ENCODE measurements at regions not wholly inside any gene's neighbourhood (a gene's known extent, or its start where the extent isn't known, plus 50 kb on each side); places are given as distances from the start of the nearest gene placed in this dataset.

DNA sequence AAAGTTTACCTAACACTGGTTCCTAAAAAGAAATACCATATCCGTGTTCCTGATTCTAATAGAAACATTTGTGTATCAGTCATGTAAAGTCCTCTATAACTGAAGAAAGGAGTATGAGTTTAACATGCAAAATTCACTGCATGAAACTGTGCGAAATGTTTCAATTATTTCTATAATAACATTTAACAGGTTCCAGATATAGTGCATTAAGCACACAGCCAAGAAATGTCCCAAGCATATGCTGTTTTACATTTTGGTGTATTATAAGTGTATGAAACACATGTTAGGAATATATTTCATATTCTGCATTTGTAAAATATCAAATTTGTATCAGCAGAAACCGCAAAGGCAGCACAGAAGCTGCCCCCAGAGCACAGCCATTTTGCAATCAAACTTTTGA is 764.9 kb downstream of the KCNJ2 start:
- TF ChIP-seq, protein P1, sequence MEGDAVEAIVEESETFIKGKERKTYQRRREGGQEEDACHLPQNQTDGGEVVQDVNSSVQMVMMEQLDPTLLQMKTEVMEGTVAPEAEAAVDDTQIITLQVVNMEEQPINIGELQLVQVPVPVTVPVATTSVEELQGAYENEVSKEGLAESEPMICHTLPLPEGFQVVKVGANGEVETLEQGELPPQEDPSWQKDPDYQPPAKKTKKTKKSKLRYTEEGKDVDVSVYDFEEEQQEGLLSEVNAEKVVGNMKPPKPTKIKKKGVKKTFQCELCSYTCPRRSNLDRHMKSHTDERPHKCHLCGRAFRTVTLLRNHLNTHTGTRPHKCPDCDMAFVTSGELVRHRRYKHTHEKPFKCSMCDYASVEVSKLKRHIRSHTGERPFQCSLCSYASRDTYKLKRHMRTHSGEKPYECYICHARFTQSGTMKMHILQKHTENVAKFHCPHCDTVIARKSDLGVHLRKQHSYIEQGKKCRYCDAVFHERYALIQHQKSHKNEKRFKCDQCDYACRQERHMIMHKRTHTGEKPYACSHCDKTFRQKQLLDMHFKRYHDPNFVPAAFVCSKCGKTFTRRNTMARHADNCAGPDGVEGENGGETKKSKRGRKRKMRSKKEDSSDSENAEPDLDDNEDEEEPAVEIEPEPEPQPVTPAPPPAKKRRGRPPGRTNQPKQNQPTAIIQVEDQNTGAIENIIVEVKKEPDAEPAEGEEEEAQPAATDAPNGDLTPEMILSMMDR (IDR thresholded peaks at IDR 0.05; ENCODE audit: control insufficient read depth, extremely low read depth, insufficient read depth): no peak
- H3K4me3 ChIP-seq (ENCODE audit: low read depth, low read length): no peak overlapping the region

DNA sequence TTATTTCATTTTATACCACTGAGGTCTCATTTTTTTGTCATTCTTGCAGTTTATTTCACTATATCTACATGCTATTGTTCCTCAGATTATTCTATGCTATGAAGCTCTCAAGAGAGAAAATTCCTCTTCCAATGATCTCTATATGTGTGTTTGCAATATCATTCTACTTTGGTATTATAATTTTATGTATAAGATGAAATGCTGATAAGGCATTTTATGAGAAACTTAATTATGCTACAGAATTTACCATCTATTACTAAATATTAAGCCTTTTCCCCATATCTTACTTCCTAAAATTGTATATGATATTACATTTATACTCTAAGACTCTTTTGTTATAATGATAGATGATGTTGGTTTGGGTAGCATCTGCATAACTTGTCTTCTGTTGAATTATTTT is 765.5 kb downstream of the KCNJ2 start:
- H3K4me3 ChIP-seq (ENCODE audit: low read depth, low read length): no peak overlapping the region
- DNase-seq (ENCODE audit: low read depth): no peak
- TF ChIP-seq, protein P1 (IDR thresholded peaks at IDR 0.05; ENCODE audit: control insufficient read depth, extremely low read depth, insufficient read depth): no peak

More for the DNA sequence above, 764.9 kb downstream of the KCNJ2 start:
- no peak for DNase-seq (ENCODE audit: low read depth)

DNA sequence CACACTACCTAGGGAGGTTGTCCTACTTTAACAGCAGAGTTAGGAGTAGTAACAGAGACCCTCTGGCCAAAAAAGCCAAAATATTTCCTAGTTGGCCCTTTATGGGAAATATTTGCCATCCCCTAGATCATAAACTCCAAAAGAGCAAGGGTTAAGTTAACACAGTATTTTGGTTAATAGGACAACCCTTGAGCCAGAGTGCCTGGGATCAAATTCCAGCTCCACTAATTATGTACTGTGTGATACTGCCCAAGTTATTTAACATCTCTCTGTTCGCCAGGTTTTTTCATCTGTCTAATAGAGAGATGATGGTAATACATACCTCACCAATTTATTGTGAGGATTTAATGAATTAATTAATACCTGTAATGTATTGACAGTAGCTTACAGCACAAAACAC is 767.4 kb downstream of the KCNJ2 start:
- TF ChIP-seq, protein P1 (IDR thresholded peaks at IDR 0.05; ENCODE audit: control insufficient read depth, extremely low read depth, insufficient read depth): no peak
- DNase-seq (ENCODE audit: low read depth): no peak
- no peak overlapping the region for H3K4me3 ChIP-seq (ENCODE audit: low read depth, low read length)

DNA sequence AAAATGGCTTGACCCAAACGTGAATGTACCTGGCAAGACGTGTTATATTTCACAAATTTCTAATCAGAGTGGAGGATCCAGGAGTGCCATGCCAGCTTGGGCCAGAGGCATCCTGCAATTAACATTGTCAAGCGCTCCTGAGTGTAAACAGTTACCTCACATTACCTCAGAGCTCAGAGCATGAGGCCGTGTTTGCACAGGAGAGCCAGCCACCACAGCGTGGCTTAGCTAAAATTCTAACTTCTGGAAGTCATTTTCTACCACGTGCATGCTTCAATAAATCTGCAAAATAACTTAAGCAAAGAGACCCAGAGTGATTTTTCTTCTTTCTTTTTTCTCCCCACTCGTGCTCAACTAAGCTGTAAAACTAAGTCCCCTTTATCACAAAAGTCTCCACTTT is 769.0 kb downstream of the KCNJ2 start:
- H3K4me3 ChIP-seq (ENCODE audit: low read depth, low read length): no peak overlapping the region
- DNase-seq (ENCODE audit: low read depth): peak; percentile 63
- TF ChIP-seq, protein P1 (IDR thresholded peaks at IDR 0.05; ENCODE audit: control insufficient read depth, extremely low read depth, insufficient read depth): no peak

DNA sequence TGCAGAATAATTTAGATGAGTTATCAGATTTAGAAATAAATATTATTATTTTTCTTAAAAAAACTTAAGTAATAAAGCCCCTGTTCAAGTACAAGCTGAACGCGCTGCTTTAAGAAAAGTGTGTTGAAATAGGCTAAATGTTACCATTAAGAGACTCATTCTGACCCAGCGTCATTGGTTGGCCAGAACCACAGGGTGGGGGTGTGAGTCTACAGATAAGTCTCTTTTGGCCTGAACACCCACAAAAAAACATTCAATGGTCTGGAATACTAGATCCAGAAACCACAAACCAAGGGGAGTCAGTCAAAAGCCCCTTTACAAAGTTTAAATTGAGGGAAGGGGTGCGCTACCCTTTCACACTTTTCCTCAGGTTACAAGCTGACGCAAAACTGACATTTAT is 776.1 kb downstream of the KCNJ2 start:
- no peak for DNase-seq (ENCODE audit: low read depth)
- TF ChIP-seq, protein P1 (IDR thresholded peaks at IDR 0.05; ENCODE audit: control insufficient read depth, extremely low read depth, insufficient read depth): no peak

DNA sequence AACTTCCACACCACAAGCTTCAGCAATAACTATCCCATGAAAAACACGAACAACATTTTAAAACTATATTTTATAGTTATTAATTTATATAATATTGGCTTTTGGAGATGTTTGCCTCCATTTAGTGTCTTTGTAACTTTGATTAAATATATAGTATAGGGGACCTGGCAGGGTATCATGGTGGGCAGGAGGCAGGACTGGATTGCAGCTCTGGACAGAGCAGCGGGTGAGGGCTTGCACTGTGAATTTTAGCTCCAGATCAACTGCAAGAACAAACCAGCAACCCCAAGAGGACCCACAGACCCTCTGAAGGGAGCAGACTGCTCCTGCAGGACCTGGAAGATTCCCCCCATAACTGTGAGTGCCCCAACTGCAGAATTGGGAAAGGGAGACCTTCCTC is 777.9 kb downstream of the KCNJ2 start:
- no peak for DNase-seq (ENCODE audit: low read depth)
- TF ChIP-seq, protein P1 (IDR thresholded peaks at IDR 0.05; ENCODE audit: control insufficient read depth, extremely low read depth, insufficient read depth): no peak

More for the DNA sequence above, 776.1 kb downstream of the KCNJ2 start:
- H3K4me3 ChIP-seq (ENCODE audit: low read depth, low read length): no peak overlapping the region

More for the DNA sequence above, 777.9 kb downstream of the KCNJ2 start:
- H3K4me3 ChIP-seq (ENCODE audit: low read depth, low read length): no peak overlapping the region

Data from LNCaP clone FGC (cell line).